Iris pigment epithelial cell (primary cell): ENCODE measurements at regions not wholly inside any gene's neighbourhood (a gene's known extent, or its start where the extent isn't known, plus 50 kb on each side); places are given as distances from the start of the nearest gene placed in this dataset.
"Not testable (repeated sequence)": the region's sequence is repeated elsewhere in the genome, so short reads cannot be mapped to it uniquely, and the experiment has no call there.

Experiments
- DNase-seq: peaks from one replicate; pipeline ENCODE4 v3.0.0-alpha.2; 2011; ENCODE audit warnings: low read depth

- not testable (repeated sequence) for DNase-seq
Observed at GRCh38 chr5:122669709-122670108, 105.2 kb upstream of the SNX2 start.

DNA sequence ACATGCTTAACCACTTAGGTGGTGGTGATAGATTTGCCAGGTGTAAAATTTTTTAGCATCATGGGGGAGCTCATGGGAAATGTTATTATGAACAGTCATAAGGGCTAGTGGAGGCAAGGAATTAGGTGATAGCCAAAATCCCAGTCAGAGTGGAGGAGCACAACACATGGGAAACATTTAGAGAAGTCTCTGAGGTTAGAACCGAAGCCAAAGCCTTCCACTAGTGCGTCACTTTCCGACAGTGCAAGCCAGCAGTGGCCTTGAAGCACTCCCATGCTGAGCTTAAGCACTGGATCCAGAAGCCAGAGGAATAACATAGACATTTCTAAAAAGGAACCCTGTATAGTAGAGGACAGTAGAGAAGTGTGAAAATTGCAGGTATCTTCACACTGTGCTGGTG is 101.5 kb upstream of the SNX2 start:
- DNase-seq = no peak

DNA sequence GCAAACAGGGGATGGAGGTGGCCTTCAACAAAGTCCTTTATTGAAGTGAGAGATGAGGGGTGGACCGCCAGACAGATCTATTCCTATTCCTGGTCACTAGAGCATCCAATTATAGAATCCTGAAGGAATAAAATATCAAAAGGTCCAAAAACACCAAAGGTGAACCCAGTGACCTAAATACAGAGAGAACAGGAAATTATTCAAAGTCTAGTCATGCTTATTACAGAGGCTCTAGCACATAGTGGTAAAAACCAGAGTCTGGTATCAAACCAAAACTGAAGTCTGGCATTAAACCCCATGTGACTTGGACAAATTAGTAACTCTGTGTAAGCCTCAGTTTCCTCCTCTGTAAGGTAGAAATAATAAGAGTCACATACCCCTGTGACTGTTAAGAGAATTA is 100.5 kb upstream of the SNX2 start:
- peak; percentile 24 for DNase-seq

DNA sequence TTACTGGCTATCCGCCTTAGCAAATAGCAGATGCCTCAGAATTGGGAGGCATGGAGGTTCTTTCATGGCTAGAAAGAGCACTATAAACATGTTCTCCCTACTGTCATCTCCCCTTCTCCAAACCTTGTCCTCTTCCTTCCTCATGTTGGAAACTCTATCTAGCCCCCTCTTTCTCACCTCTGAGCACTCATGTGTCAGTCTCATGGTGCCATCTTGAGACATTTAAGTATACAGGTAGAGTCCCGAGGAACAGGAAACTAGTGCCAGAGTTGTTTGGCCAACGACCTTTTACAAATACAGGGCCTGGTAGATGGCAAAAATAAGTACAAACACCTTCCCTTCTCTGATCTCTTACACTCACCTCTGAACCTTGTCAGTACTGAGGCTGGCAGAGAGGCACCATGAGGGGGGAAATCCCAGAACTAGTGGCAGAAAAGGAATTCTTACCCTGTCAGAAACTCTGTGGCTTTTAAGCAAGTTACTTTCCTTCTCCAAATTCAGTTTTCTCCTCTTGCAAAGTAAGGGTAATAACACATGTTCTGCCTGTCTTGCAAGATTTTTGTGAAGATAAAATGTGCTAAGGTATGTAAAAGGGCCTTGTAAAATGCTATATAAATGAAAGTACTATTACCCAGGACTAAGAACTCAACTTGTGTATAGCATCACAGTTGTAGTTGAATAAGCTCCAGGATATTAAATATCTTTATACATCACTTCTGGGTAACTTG is 94.1 kb upstream of the SNX2 start:
- no peak for DNase-seq

DNA sequence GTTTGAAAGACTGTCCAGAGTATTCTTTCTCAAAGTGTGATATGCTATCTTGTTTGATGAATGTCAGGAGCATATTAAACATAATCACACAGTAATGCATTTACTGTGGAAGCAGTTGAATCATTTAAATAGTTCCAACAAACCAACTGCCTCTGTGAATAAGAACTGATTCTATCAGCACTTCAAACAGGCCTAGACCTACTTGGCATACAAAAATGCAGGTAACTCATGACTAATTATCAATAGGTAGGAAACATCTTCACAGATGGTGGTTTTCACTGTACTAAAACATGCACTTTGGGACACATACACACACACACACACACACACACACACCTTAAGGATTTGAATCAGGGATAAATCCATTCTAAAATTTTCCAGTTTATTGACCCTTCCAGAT is 91.2 kb upstream of the SNX2 start:
- no peak for DNase-seq

GRCh38 chr5:122690266-122690665 is 84.6 kb upstream of the SNX2 start:
- no peak for DNase-seq

DNA sequence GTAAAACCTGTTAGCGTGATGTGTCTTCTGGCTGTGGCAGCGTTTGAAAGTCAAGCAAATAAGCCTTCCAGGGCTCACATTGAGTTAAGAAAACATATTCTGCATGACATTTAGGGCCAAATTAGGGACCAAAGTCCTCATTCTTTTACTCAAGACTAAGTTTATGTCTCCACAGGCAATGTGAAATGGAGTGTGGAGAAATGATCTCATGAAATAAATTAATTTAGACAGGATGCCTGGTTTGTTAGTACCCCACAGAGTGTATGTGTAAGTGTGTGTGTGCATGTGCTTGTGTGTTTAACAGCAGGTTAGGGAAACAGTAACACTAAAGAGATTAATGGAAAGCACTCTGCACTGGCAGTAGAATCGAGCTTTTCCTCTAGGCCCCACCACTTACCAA is 82.9 kb upstream of the SNX2 start:
- no peak for DNase-seq

- DNase-seq = no peak
Observed at GRCh38 chr5:122693963-122694362, 80.9 kb upstream of the SNX2 start.

GRCh38 chr5:122694884-122695283 is 80.0 kb upstream of the SNX2 start:
- no peak for DNase-seq

GRCh38 chr5:122696735-122697134 is 78.1 kb upstream of the SNX2 start:
- not testable (repeated sequence) for DNase-seq

DNA sequence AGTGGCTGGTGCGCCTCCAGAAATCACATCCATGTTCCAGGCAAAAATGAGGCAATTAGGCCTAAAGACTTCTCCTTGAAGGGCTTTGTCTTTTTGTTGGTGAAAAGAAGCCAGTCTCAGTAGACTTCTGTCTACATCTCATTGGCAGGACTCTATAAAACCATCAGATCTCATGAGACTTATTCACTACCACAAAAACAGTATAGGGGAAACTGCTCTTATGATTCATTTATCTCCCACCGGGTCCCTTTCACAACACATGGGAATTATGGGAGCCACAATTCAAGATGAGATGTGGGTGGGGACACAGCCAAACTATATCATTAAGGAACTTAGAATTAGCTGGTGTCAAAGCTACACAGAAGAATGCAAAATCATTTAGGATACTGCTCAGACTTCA is 77.7 kb upstream of the SNX2 start:
- no peak for DNase-seq

DNA sequence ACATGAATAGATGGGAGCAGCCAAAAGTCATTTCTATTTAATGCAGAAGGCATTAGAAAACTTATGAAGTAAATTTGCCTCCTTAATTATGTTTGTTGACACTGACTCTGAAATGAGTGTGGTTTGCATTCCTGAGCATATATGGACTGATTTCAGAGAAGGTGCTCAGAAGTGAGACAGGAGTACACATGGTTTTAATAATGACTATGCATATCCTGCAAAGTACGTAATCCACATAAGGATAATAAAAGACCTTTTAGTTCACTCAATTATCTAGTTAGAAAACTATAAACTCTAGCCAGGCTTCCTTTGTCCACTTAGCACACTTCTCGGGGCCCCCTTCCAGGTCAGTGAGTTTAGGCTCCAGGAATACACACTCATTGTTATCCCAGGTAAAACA is 75.7 kb upstream of the SNX2 start:
- DNase-seq = no peak

- no peak for DNase-seq
Observed at GRCh38 chr5:122701640-122702523, 73.0 kb upstream of the SNX2 start.

GRCh38 chr5:122702524-122702875 is 72.4 kb upstream of the SNX2 start:
- no peak for DNase-seq

DNA sequence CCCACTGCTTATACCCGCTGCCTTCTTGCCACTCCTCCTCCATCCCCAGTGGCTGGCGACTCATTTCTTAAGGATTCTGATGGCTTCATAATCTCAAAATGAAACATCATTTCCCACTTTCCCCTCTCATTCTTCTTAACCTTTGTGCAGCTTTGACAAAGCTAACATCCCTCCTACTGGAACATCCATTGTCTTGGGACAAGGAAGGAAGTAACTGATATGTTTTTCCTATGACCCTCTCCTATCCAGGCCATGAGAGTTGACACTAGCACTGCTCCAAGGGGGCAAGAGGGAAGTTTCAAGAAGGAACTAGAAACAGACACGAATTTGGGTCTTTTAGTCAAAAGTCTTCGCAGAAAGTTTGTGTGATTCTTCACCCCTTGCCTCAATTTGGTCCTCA is 71.7 kb upstream of the SNX2 start:
- DNase-seq = no peak

DNA sequence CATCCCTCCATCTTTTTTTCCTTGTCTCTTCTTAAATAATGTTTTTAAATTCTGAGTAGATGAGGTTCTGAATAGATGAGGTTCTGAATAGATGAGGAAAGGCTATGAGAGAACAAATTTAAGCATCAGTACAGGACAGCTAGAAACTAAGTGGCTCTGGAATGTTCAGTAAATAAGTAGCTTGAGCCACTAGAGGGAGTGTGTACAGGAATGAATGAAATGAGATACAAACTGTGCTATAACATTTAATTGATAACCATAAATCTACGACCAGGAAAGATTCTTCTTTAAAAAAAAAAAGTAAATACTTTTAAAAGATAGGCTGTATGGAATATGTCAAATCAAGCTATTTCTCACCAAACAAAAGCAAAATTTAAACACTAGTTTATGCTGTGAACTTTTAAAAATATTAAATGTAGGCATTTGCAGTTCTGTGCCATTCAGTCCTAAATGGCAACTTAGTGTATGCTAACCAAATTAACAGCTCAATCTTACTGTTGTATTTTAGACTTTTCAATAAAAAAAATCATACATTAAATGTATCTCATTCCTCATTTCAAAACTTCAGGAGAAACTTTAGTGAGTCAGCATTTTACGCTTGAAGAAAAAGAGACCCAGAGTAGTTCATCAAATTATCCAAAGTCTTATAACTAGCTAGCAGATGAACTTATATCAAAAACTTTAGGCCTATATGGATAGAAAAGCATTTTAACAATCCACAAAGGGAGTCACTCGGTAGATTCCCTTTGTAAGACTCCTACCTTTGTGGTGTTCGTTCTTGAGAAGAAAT is 70.4 kb upstream of the SNX2 start:
- DNase-seq = peak; percentile 61

- no peak for DNase-seq
Observed at GRCh38 chr5:122705851-122706250, 69.0 kb upstream of the SNX2 start.

DNA sequence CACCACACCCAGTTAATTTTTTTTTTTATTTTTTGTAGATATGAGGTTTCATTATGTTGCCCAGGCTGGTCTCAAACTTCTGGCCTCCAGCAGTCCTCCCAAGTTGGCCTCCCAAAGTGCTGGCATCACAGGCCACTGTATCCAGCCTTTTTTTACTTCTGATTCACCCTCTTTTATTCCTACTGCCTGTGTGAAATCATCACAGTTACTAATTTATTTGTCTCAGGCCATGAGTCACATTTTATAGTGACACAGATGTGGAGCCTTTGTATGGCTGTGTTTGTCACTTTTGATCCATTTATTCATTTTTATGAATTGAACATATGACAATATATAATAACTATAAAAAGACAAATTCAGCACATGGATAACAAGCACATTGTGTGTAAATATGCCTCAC is 67.1 kb upstream of the SNX2 start:
- DNase-seq = no peak

DNA sequence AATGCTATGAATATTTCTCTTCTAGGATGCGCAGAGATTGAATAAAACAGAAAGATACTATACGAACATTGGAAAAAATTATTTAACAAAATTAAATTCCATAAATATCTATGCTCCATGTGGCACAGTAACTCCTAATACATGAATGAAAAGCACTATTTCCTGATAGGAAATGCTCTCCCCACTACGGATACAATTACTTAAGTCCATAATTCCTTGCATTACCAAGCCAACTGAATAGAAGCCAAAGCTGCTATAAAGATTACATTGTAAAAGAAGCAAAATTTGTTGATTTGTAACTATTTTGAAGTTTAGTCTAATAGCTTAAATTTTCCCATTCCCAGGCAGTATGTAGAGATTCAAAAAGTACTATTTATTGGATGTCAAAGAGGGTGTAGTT is 61.8 kb upstream of the SNX2 start:
- DNase-seq = no peak

- DNase-seq = peak; percentile 44
Observed at GRCh38 chr5:122715095-122715494, 59.8 kb upstream of the SNX2 start.

GRCh38 chr5:122718611-122719010 is 56.3 kb upstream of the SNX2 start:
- DNase-seq = no peak

GRCh38 chr5:122719991-122720746 is 54.7 kb upstream of the SNX2 start:
- no peak for DNase-seq
